NCI-H2081 (cell line): ENCODE measurements at regions not wholly inside any gene's neighbourhood (a gene's known extent, or its start where the extent isn't known, plus 50 kb on each side); places are given as distances from the start of the nearest gene placed in this dataset.
"Not testable (repeated sequence)": the region's sequence is repeated elsewhere in the genome, so short reads cannot be mapped to it uniquely, and the experiment has no call there.

Experiments
- DNase-seq, 2 experiments: peaks; one replicate each; lab custom pipeline; 2025; lab: John Stamatoyannopoulos, UW

GRCh38 chr1:181257117-181257516 is 168.6 kb downstream of the IER5 start:
- DNase-seq = no peak

GRCh38 chr1:181259026-181259745 is 170.7 kb downstream of the IER5 start:
- no peak for DNase-seq

GRCh38 chr1:181260271-181260670 is 171.8 kb downstream of the IER5 start:
- DNase-seq = no peak

GRCh38 chr1:181260994-181261393 is 172.5 kb downstream of the IER5 start:
- no peak for DNase-seq

GRCh38 chr1:181262069-181262468 is 173.6 kb downstream of the IER5 start:
- no peak for DNase-seq

GRCh38 chr1:181263444-181263843 is 174.9 kb downstream of the IER5 start:
- no peak for DNase-seq

GRCh38 chr1:181264821-181265220 is 176.3 kb downstream of the IER5 start:
- DNase-seq = no peak

- DNase-seq = no peak
Measured at GRCh38 chr1:181284978-181285377, 196.5 kb downstream of the IER5 start.

GRCh38 chr1:181295217-181295616 is 188.1 kb upstream of the CACNA1E start:
- no peak for DNase-seq

- no peak for DNase-seq
Measured at GRCh38 chr1:181296180-181296579, 187.1 kb upstream of the CACNA1E start.

- no peak for DNase-seq
Measured at GRCh38 chr1:181308098-181308497, 175.2 kb upstream of the CACNA1E start.

- DNase-seq = no peak
Measured at GRCh38 chr1:181310560-181310959, 172.8 kb upstream of the CACNA1E start.

GRCh38 chr1:181312946-181313345 is 170.4 kb upstream of the CACNA1E start:
- no peak for DNase-seq

- no peak for DNase-seq
Measured at GRCh38 chr1:181313466-181313865, 169.9 kb upstream of the CACNA1E start.

GRCh38 chr1:181314010-181314409 is 169.3 kb upstream of the CACNA1E start:
- no peak for DNase-seq

- no peak for DNase-seq
Measured at GRCh38 chr1:181314959-181315358, 168.4 kb upstream of the CACNA1E start.

GRCh38 chr1:181317261-181317930 is 165.9 kb upstream of the CACNA1E start:
- no peak for DNase-seq

- no peak for DNase-seq
Measured at GRCh38 chr1:181318022-181318857, 165.1 kb upstream of the CACNA1E start.

GRCh38 chr1:181318858-181319235 is 164.5 kb upstream of the CACNA1E start:
- DNase-seq = no peak

GRCh38 chr1:181319907-181320306 is 163.4 kb upstream of the CACNA1E start:
- DNase-seq = no peak

- DNase-seq = no peak
Measured at GRCh38 chr1:181324797-181325616, 158.3 kb upstream of the CACNA1E start.

GRCh38 chr1:181325765-181326164 is 157.6 kb upstream of the CACNA1E start:
- DNase-seq = not testable (repeated sequence)
